Kidney tubule cell (primary cell): ENCODE measurements at regions not wholly inside any gene's neighbourhood (a gene's known extent, or its start where the extent isn't known, plus 50 kb on each side); places are given as distances from the start of the nearest gene placed in this dataset.

Experiments used
- DNase-seq: peaks from one replicate; pipeline ENCODE4 v3.0.0-alpha.2; 2018; ENCODE audit warnings: low spot score

DNA sequence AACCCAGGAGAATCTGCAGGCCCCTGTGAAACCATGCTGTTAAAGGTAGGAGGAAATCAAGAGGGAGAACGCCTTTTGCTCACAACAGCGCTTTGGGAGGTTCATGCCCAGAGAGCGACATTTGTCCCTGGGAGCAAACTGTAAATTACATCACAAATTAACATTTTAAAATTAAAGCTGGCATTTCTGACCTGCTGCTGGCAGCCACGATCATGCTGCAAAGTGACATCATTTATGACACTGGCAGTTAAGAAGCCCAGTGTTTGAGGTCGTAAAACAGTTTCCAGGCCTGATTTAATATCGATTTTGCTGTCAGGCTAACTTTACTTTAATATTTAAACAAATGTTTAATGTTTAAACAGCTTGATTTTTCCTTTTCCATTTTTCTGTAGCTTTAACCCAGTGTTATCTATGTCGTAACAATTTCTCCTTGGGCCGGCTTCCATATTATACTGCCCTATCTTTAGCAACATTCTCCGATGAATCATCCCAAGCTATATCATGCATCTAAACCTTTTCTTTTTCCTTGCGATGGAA is 86.5 kb upstream of the NPVF start:
- DNase-seq: no peak

DNA sequence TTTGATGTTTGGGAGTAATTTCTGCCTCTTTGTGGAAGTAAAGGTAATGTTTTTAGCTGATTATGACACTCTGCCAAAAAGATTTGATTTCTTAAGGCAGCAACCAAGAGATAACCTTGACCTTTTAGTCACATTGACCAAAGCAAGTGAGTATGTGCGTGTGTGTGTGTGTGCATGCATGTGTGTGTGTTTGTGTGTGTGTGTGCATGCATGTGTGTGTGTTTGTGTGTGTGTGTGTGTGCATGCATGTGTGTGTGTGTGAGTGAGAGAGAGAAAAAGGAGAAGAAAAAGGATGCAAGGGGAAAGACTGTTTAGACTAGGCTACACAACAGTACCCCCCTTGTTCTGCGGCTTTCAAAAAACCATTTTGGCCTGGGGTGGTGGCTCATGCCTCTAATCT is 88.1 kb upstream of the NPVF start:
- no peak for DNase-seq

DNA sequence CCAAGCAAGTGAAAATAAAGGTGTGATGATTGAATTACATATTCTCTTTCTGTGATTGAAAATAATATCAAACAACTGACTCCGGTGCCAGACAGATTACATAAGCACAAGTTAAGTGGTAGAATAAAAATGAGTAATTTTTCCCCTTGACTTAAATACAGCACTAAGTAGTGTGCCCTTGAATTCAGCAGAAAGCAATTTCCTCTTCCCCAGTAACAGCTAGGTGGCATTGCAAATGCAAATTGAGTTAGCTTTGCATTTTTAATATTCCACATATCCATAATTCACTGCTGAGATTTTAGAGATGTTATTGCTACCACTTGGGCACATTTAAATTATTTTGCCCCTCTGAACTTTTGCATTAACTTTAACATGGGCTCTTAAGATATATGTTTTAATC is 89.8 kb upstream of the NPVF start:
- DNase-seq: no peak

- no peak for DNase-seq
These were observed 91.4 kb upstream of the NPVF start for GRCh38 chr7:25319707-25320106.

- DNase-seq: no peak
These were observed 92.5 kb upstream of the NPVF start for GRCh38 chr7:25320791-25321190.

DNA sequence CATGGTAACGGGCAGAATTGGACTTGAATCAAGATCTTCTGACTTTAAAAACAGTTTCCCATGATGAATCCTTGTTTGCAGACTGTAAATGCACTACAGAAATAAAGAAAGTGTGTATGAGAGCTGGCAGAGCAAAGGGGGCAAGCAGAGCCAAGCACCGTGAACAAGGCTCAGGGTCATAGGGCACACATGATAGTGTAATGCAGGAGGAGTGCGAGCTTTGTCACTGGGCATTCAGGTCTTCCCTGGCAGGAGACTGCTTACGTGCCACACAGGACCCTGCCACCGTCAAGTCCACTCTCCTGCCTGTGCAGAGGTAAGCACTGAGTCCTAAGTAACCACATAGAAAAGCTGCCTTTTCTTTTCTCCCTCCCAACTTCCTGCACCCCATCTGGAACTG is 93.1 kb upstream of the NPVF start:
- DNase-seq: no peak

DNA sequence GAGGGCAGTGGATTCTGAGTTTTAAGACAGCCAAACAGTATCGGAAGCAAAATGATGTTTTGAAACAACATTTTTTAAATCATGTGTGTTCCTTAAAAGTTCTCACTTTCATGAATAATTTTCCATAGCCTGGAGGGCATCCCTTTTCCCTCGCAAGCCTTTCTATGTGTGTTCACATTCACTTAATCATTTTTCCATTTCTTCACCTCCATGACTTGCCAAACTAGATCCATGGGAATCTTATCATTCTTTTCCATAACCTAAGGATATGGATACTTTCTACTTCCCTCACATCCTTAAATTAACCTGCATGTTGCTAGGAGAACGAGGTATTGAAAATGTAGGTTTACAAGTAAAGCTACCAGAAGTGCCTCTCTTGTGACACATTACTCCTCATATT is 94.2 kb upstream of the NPVF start:
- DNase-seq: no peak

GRCh38 chr7:25325186-25325757 is 97.0 kb upstream of the NPVF start:
- no peak for DNase-seq

GRCh38 chr7:25326501-25327156 is 98.3 kb upstream of the NPVF start:
- DNase-seq: no peak

GRCh38 chr7:25329815-25330214 is 101.5 kb upstream of the NPVF start:
- no peak for DNase-seq

GRCh38 chr7:25333296-25333928 is 105.1 kb upstream of the NPVF start:
- no peak for DNase-seq

DNA sequence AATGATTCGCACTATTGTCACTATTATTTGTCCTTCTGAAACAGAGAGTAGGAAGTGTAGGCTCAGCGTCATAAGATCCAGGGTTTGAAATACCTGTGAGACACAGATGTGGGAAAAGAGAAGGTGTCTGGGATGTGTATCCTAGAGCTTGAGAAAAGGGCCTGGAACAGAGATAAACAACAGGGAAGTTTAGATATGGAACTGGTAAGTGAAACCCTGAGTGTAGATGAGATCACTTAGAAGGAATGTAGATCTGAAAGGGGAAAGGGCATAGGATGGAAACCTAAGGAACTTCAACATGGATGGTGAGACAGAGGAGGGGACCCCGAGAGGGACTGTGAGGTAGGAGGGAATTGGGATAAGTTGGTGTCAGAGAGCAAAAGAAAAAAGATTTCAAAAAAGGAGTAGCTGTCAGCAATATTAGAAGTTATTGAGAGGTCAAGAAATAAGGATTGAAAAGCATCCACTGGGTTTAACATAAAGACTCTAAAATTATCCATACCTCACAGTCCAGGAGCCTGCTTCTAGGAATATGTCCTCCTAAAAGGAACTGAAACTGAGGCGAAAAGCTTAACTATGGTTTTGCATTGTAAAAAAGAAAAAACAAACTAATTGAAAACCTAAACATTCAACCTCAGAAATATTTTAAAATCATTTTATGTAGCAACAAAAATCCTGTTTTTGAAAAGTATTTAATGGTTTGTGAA is 119.2 kb upstream of the NPVF start:
- peak; percentile 30 for DNase-seq

DNA sequence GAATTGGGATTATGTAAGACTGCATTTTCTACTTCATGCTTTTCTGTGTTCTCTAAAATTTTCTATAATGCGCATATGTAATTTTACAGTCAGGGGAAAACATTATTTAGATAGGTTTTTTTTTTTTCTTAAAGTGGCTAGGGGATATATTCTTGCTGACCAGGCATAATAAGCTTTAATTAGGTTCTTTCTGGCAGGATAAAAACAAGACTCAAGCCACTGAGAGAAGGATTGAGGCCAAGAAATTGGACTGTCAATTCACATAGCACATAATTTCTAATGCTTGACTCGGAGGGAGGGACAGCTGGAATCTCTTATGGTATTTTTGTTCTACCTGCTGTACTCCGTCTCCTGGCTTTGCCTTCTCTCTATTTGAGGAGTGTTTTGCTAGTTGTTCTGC is 119.8 kb upstream of the NPVF start:
- DNase-seq: no peak

GRCh38 chr7:25349283-25350017 is 121.2 kb upstream of the NPVF start:
- no peak for DNase-seq

DNA sequence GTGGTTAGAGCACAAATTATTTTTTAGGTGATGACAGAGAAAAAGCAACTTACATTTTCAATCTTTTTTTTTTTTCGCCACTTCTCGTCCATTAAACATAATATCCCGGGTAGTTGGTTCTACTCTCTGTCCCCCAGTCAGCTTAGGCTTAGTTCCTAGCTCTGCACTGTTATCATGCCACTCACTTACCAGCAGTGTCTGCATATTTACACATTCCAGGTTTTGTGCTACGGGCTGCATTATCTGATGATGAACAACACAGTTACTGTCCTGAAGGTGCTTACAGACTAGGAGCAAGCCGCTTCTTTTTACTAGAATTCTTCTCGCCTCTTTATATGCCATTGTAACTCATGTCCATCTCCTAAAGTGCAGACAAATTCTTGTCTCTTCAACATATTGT is 121.8 kb upstream of the NPVF start:
- DNase-seq: no peak

- no peak for DNase-seq
These were observed 123.5 kb upstream of the NPVF start for GRCh38 chr7:25351761-25352160.

GRCh38 chr7:25353196-25353595 is 124.9 kb upstream of the NPVF start:
- DNase-seq: no peak

- DNase-seq: no peak
These were observed 125.4 kb upstream of the NPVF start for GRCh38 chr7:25353732-25354131.

DNA sequence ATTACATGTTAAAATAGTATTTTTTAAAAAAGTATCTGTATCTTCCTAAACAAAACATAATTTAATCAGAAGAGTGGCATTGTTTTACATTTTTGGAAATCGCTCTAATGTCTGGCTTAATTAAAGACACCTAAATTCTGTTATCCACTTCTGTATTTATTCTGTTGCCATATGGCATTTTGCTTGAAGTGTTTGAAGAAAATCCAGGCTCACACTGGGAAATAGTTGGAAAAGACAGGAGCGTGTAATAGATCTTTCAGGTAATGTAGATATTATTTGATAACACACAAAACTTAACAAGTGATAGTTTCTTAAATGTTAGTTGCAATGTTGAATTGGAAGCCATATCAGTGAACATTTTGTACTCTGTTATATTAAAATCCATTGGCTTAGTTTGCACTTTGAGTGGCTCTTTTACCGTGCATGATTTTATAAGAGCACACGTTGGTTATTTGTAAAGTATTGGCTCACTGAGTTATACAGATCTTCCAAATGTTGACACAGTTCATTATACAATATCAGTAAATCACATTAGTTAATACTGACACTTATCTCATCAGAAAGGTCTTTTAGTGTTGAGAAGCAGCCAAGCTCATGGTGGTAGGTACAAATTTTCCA is 128.4 kb upstream of the NPVF start:
- DNase-seq: no peak

- no peak for DNase-seq
These were observed 130.6 kb upstream of the NPVF start for GRCh38 chr7:25358926-25359325.

DNA sequence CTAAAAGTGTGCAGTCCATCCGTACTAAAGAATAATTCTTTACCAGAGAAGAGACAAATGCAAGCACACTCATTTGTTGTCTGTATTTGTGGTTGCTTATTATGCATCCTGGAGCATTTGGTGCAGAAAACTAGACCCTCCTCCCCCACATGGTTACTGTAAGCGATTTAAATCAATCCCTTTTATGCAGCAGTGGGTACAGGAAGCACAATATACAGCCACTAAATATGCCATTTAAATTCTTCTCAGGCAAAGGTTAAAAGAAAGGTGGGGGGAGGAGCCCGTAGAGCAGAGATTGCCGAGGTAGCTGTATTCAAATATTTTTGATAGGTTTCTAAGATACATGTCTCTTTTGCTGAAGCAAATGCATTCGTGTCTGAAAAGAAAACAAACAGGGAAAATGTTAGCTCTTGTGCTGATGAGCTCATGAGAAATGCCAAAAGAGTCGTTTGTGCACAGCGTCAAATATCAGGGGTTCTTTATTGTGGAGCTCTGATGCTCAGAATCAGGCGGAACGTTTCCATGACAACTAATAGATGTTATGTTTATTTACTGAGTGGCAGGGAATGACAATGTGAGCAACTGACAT is 131.3 kb upstream of the NPVF start:
- peak; percentile 1 for DNase-seq
